GM21737 (cell line): ENCODE measurements at regions not wholly inside any gene's neighbourhood (a gene's known extent, or its start where the extent isn't known, plus 50 kb on each side); places are given as distances from the start of the nearest gene placed in this dataset.
"Not testable (repeated sequence)": the region's sequence is repeated elsewhere in the genome, so short reads cannot be mapped to it uniquely, and the experiment has no call there.

Experiments
- ATAC-seq: cut with Tn5 transposase; IDR thresholded peaks from one replicate; pipeline ENCODE4 v1.9.1; 2021; ENCODE audit warnings: mild to moderate bottlenecking, moderate library complexity; ENCODE audit not compliant: unreplicated experiment

GRCh38 chr6:139888681-139889122 is 514.3 kb upstream of the CITED2 start:
- ATAC-seq: no peak

GRCh38 chr6:139887275-139887674 is 512.8 kb upstream of the CITED2 start:
- ATAC-seq: no peak

- ATAC-seq: no peak
These were observed 511.9 kb upstream of the CITED2 start for GRCh38 chr6:139886396-139886795.

- no peak for ATAC-seq
These were observed 511.5 kb upstream of the CITED2 start for GRCh38 chr6:139885909-139886308.

- no peak for ATAC-seq
These were observed 509.3 kb upstream of the CITED2 start for GRCh38 chr6:139883776-139884175.

GRCh38 chr6:139882977-139883728 is 508.7 kb upstream of the CITED2 start:
- no peak for ATAC-seq

GRCh38 chr6:139882234-139882633 is 507.8 kb upstream of the CITED2 start:
- ATAC-seq: no peak

GRCh38 chr6:139881728-139882211 is 507.3 kb upstream of the CITED2 start:
- ATAC-seq: peak; percentile 57

- ATAC-seq: no peak
These were observed 506.8 kb upstream of the CITED2 start for GRCh38 chr6:139881236-139881635.

- ATAC-seq: no peak
These were observed 505.4 kb upstream of the CITED2 start for GRCh38 chr6:139879823-139880356.

- not testable (repeated sequence) for ATAC-seq
These were observed 504.8 kb upstream of the CITED2 start for GRCh38 chr6:139879241-139879640.

GRCh38 chr6:139877828-139878405 is 503.5 kb upstream of the CITED2 start:
- no peak for ATAC-seq

GRCh38 chr6:139872665-139873064 is 498.2 kb upstream of the CITED2 start:
- no peak for ATAC-seq

GRCh38 chr6:139871803-139872510 is 497.5 kb upstream of the CITED2 start:
- no peak for ATAC-seq

- ATAC-seq: no peak
These were observed 496.8 kb upstream of the CITED2 start for GRCh38 chr6:139871165-139871710.

GRCh38 chr6:139868576-139868975 is 494.1 kb upstream of the CITED2 start:
- no peak for ATAC-seq

GRCh38 chr6:139863964-139864363 is 489.5 kb upstream of the CITED2 start:
- ATAC-seq: no peak

- ATAC-seq: no peak
These were observed 488.9 kb upstream of the CITED2 start for GRCh38 chr6:139863346-139863745.

- ATAC-seq: no peak
These were observed 487.9 kb upstream of the CITED2 start for GRCh38 chr6:139862311-139862710.

GRCh38 chr6:139860203-139860602 is 485.8 kb upstream of the CITED2 start:
- no peak for ATAC-seq

- ATAC-seq: no peak
These were observed 484.0 kb upstream of the CITED2 start for GRCh38 chr6:139858429-139858828.
